ENCODE measurements at regions not wholly inside any gene's neighbourhood (a gene's known extent, or its start where the extent isn't known, plus 50 kb on each side); places are given as distances from the start of the nearest gene placed in this dataset.

DNA sequence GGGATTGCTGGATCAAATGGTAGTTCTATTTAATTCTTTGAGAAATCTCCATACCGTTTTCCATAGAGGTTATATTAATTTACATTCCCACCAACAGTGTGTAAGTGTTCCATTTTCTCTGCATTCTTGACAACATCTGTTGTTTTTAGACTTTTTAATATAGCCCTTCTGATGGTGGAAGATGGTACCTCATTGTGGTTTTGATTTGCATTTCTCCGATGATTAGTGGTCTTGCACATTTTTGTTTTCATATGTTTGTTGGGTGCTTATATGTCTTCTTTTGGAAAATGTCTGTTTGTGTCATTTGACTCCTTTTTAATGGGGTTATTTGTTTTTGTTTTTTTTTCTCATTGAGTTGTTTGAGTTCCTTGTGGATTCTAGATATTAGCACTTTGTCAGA is 75.3 kb upstream of the PUDP start:
- no peak for DNase-seq (ENCODE audit: low read depth in 2 of 2)

DNA sequence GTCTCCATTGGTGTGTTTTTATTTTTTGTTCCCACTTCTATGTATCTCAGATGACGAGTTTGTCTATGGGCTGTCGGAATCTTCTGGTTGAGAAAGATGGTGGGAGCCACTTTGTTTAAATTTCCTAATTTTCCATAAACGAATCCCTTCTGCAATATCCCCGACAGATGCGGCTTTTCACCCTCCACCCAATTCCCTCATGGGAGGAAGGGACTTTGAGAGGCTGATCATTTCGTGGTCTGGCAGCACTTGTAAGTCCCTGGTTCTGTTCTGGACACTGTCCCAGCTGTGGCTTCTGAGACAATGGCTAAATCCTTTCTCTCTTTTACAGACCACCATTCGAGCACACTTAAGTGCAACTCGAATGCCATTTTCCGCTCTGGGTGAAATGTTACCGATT is 72.2 kb upstream of the PUDP start:
- DNase-seq (ENCODE audit: low read depth in 2 of 2) = no peak

DNA sequence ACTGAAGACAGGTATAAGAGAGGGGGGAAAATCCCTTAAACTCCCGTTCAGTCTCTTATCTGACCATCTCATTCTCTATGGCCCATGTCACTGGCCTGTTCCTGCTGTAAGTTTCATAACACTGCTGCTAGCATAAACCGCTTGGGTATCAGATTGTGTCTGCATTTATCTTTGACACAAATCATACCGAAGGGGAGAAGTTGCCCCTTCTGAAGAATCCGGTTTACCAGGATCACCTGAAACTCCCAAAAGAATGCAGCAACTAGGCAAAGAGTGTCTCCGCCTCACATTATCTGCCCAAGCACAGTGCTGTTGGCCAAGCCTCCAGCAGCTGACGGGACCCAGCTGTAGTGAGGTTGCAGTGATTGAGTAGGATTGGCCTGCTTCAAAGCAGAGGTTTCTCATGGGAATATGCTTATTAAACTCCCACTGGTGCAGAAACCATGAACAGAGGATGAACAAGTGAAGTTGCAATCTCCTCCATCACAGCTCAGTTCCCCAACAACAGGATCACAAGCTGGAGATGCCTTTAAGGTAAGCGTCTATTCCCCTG is 71.3 kb upstream of the PUDP start:
- no peak for DNase-seq (ENCODE audit: low read depth in 2 of 2)

DNA sequence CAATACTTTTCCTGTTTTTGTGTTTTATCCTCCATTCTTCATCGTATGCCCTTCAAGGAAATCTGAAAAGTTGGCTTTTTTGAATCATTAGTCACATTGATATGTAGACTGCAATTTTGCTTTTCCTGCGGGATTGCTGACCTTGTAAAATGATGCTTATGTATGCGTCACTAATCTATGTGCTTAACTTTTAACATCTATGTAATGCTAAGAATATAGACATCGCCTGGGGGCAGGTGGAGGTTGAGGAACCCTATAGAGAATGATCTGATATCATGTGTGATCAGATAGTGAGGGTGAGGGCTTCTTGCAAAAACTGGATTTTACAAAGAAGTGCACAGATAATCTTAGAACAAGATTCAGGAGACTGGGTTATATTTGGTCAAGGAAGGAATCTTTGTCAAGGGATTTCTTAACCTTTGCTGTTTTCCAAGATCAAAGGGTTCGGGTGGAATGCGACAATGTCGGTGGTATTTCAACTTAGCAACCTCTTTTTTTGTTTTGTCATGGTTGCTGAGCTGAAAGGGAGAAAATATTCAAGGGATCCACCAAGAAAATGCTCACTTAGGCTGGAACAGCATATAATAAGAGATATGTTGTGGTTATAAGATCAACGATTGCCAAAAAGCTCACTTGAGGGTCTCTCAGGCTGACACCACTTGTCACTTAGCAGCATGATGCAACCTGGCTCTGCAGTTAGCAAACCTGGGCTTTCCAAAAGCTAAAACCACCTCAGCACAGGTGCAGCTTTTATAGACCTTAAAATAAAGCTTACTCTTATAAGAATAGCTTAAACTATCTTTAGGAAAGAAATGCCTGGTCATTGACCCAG is 70.6 kb upstream of the PUDP start:
- DNase-seq (ENCODE audit: low read depth in 2 of 2) = no peak

DNA sequence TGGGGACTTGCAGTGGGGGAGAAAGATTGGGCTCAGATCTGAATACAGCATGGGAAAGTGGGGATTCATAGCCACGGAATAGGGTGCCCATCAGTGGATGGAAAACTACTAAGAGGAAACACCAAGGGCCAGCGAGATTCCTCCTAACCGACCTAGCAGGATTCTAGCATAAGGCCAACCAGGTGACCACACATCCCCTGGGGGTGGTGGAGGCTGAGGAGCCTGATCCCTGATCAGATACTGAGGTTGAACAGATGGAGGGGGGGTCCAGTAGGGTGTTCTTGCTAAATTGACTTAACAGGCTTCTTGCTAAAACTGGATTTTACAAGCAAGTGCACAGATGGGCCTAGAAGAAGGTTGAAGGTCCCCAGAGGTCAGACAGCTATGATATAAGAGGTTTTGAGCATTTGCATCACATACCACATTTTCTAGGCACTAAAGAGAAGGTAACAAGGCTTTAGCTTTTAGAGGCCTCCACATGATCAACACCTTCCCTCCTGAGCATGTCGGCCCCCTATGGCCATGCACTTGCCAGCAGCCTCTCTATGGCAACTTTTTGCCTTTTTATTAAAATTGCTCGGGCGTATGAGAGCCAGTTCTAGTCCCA is 69.1 kb upstream of the PUDP start:
- DNase-seq (ENCODE audit: low read depth in 2 of 2) = no peak

DNA sequence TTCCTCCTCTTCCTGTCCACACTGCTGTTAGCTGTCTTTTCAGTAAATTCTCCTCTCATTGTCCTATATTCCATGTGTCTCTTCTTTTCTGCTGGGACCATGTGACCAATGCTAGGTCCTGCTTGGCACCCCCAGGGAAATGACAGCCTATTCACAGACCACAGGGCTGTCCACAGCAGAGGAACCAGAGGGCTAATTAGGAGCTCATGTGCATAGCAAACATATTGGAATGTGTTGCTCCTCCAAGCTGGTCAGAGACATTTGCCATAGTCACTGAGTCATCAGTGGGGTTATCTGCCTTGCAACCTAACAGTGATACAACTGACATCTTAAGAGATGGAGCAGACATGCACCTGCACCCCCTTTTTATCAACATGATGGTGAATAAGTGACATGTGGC is 67.9 kb upstream of the PUDP start:
- DNase-seq (ENCODE audit: low read depth in 2 of 2) = no peak

DNA sequence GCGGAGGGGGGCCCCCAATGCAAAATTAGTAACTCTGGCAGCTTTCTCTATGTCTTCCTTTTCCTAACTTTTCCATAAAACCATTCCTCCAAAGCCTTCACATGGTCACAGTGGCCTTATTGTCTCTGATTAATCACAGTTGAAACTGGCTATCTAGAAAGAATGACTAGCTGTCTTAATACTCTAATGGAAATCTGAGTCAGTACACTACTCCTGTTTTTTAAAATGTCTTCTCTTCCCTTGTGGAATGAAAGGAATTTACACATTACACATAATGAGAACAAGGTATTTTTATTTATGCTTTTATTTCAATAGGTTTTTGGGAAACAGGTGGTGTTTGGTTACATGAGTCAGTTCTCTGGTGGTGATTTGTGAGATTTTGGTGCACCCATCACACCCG is 66.3 kb upstream of the PUDP start:
- no peak for DNase-seq (ENCODE audit: low read depth in 2 of 2)

DNA sequence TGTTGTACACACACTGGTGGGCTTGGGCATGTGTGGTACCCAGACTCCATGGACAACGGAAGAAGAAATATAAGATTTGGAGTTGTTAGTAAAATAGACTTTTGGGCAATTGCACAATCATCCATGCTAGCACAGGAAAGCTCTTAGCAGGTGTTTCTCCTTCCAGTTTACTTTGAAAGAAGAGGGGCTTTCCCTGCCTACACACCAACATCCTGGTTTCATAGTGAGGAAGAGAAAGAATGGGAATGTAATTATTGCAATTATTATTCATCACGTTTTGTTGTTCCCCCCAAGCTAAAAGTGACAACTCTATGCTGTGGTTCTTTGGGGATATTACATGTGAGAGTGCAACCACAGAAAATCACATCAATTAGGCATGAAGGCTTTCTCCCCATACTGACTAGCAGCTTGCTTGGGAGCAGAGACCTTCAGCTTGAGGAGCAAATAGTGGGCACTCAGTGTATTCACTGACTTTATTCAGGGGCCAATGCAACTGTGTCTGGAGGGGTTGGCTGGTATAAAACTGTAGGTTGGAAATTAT is 57.2 kb upstream of the PUDP start:
- DNase-seq (ENCODE audit: low read depth in 2 of 2) = no peak

DNA sequence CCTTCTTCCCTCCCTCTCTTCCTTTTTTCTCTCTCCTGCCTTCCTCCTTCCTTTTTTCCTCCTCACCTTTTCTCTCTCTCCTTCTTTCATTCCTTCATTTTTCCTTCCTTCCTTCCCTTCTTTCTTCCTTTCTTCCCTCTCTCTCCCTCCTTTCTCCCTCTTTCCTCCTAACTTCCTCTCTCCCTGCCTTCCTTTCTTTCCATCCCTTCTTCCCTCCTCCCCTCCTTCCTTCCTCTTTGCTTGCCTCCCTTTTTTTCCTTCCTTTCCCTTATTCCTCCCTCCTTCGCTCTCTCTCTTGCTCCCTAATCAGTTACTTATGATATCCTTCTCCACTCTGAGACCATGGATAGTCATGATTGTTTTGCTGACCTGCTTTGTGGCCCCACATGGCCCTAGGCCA is 56.7 kb upstream of the PUDP start:
- no peak for DNase-seq (ENCODE audit: low read depth in 2 of 2)

DNA sequence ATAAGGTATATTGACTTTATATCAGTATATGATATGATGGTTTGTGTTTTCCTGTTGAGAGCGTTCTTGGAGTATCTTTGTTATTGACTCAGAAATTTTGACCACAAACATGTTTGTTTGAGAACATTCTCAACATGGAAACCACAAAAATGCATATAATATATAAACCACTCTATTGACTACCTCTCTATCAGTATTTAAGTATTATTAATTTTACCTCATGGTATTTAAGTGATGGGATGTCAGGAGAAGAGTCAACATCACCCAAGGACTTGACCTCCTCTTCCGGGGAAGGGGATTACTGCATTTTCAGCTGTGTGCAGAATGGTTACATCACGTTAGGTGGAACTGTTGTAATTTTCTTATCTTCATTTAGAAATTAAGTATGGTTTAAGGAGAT is 54.3 kb upstream of the PUDP start:
- DNase-seq (ENCODE audit: low read depth in 2 of 2) = no peak

DNA sequence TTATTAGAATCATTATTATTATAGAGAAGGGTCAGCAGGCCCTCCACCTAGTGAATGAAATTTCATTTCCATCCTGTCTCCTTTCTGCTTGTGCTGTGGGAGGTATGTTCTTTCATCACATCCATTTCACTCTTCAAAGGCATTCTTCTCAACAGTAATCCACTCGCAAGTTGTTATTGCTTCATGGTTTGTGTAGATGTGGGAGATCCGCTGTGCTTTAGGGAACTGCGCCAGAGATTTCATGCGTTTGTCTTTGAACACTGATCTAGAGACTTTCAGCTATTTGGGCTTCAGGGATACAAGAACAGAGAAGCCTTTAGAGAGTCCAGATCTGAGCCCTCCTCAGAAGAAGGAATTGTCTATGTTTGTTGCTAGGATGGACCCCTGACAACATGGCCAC is 53.5 kb upstream of the PUDP start:
- DNase-seq (ENCODE audit: low read depth in 2 of 2) = no peak

DNA sequence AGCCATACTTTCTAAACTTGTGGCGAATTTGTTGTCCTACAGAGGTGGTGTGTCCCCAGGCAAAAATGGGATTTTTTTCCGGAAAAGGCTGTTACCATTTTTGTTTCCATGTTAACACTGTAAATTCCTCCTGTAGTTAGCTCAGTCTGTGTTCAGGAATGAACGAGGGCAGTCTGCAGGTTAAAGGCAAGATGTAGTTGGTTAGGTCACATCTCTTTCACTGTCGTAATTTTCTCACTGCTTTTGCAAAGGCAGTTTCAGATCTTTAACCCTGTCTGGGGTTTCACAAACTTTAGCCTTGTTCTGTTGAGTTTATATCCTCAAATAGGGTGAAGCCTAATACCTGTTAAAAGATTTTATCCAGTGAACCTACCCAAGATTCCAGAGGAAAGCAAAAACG is 50.5 kb upstream of the PUDP start:
- no peak for DNase-seq (ENCODE audit: low read depth in 2 of 2)
